ENCODE measurements at regions not wholly inside any gene's neighbourhood (a gene's known extent, or its start where the extent isn't known, plus 50 kb on each side); places are given as distances from the start of the nearest gene placed in this dataset.

- no peak overlapping the region for H2BK15ac ChIP-seq (ENCODE audit: low read depth, low read length)
- H4K5ac ChIP-seq (ENCODE audit: insufficient read length, low read depth, low read length), result no peak overlapping the region
- peak overlapping the region; percentile 25 for H2AK5ac ChIP-seq (ENCODE audit: insufficient read length, low read length)
- no peaks in the 10 kb centered on the region for H3K23me2 ChIP-seq (ENCODE audit: insufficient read length, low read depth, low read length, poor library complexity, severe bottlenecking)
- no peak overlapping the region for H3T11ph ChIP-seq (ENCODE audit: low read length)
- no peak overlapping the region for H2BK120ac ChIP-seq (ENCODE audit: low read depth, low read length, poor library complexity, severe bottlenecking)
- no peaks in the 10 kb centered on the region for H3K9me3 ChIP-seq (ENCODE audit: control insufficient read depth, low read depth, low read length)
- Mint-ChIP-seq H3K9me3 (peaks cover 61 to 64% of the 10 kb centered on the region in 2 experiments), H3K4me3 (no peak overlapping the region), H3K27ac (peak overlapping the region in 1 of 3 experiments; percentile 85; a peak in 2 of 7 replicates), H3K36me3 (ENCODE audit: insufficient read depth in 1 of 3, low read depth in 3 of 3) (peaks cover 6 to 24% (median 14%) of the 10 kb centered on the region in 3 experiments), H3K27me3 (ENCODE audit: low read depth) (no peaks in the 10 kb centered on the region), H3K4me1 (peaks cover 27 to 33% of the 10 kb centered on the region in 2 experiments)
- no peak overlapping the region for H4K8ac ChIP-seq (replicated peaks; ENCODE audit: insufficient read length, low read depth, low read length)
- no peak overlapping the region for H2BK5ac ChIP-seq (ENCODE audit: insufficient read length, low read length)
- no peak for DNase-seq
- no peak overlapping the region for H3K56ac ChIP-seq (ENCODE audit: insufficient read length, low read depth, low read length)
- no peaks in the 10 kb centered on the region for H3K79me1 ChIP-seq (ENCODE audit: insufficient read depth, low read depth, low read length, poor library complexity, severe bottlenecking)
- H3K14ac ChIP-seq (ENCODE audit: insufficient read depth, low read length), result no peak overlapping the region
- no CpG with 5 or more reads among the region's 7 CpGs for WGBS (ENCODE audit: extremely low coverage, insufficient read length, low lambda C conversion rate)
- no peak overlapping the region for H2BK20ac ChIP-seq (ENCODE audit: low read depth, low read length, poor library complexity, severe bottlenecking)
- no peak overlapping the region for H3K23ac ChIP-seq (ENCODE audit: insufficient read length, low read depth, low read length)
- H4K91ac ChIP-seq (ENCODE audit: insufficient read length, low read depth, low read length), result no peak overlapping the region
- no peak overlapping the region for H2AFZ ChIP-seq (ENCODE audit: low read length)
- no peak overlapping the region for H3K4me2 ChIP-seq (ENCODE audit: insufficient read depth, insufficient read length, low read length)
- H3K79me2 ChIP-seq (ENCODE audit: insufficient read depth, low read length), result no peaks in the 10 kb centered on the region
- no peak overlapping the region for H3K18ac ChIP-seq (ENCODE audit: insufficient read length, low read depth, low read length)
- H3K27ac ChIP-seq (ENCODE audit: insufficient read length, low read depth, low read length), result no peak overlapping the region
- H3K4ac ChIP-seq (ENCODE audit: low read depth, low read length), result no peak overlapping the region
- peak overlapping the region; percentile 21 for H2BK12ac ChIP-seq (ENCODE audit: insufficient read length, low read depth, low read length)
- H3K27me3 ChIP-seq (ENCODE audit: insufficient read depth, low read length), result no peaks in the 10 kb centered on the region
- H4K20me1 ChIP-seq (ENCODE audit: control insufficient read depth, insufficient read depth, insufficient read length), result no peaks in the 10 kb centered on the region
- TF ChIP-seq CTCF (conservative IDR thresholded peaks at IDR 0.05), result no peak
- no peak overlapping the region for H3K9ac ChIP-seq (ENCODE audit: extremely low read depth, insufficient read length, low read length)
- H3K4me1 ChIP-seq (ENCODE audit: insufficient read depth, low read length), result peaks cover 7% of the 10 kb centered on the region; the same call in 1 of the 2 replicates
Measured at GRCh38 chrX:40949071-40949470, 136.2 kb upstream of the USP9X start.
